ENCODE measurements at regions not wholly inside any gene's neighbourhood (a gene's known extent, or its start where the extent isn't known, plus 50 kb on each side); places are given as distances from the start of the nearest gene placed in this dataset.

DNA sequence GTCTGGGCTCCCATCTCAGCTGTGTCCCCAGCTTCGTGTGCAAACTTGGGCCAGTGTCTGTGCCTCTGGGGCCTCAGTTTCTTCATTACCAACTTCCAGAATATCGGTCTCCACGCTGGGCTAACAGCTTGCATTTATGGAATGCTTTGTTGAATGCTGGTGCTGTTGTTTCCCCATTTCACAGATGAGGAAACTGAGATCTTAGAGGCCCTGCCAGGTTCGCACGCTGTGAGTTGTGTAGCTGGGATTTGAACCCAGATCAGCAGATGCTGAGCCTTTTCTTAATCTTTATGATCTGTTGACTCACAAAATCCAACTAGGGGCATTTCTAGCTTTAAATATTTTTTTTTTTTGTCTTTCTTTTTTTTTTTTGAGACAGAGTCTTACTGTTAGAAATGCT is 101.5 kb upstream of the STX18 start:
- no peaks in the 10 kb centered on the region for H3K9me3 ChIP-seq
- H3K36me3 ChIP-seq (replicated peaks in 1 of 2; ENCODE audit: insufficient read depth in 1 of 2, low read depth in 2 of 2) = no peaks in the 10 kb centered on the region
- intact Hi-C loops (cut with DNase I) = no loop called here
- 86 to 92% methylated on average over 5 of the region's 5 CpGs for WGBS, 2 donors
- no peak overlapping the region for H3K27ac ChIP-seq
- H3K4me1 ChIP-seq = no peaks in the 10 kb centered on the region
- no peak overlapping the region for H3K4me3 ChIP-seq
- ATAC-seq (no peak), DNase-seq (no peak)
- TF ChIP-seq, protein P1, sequence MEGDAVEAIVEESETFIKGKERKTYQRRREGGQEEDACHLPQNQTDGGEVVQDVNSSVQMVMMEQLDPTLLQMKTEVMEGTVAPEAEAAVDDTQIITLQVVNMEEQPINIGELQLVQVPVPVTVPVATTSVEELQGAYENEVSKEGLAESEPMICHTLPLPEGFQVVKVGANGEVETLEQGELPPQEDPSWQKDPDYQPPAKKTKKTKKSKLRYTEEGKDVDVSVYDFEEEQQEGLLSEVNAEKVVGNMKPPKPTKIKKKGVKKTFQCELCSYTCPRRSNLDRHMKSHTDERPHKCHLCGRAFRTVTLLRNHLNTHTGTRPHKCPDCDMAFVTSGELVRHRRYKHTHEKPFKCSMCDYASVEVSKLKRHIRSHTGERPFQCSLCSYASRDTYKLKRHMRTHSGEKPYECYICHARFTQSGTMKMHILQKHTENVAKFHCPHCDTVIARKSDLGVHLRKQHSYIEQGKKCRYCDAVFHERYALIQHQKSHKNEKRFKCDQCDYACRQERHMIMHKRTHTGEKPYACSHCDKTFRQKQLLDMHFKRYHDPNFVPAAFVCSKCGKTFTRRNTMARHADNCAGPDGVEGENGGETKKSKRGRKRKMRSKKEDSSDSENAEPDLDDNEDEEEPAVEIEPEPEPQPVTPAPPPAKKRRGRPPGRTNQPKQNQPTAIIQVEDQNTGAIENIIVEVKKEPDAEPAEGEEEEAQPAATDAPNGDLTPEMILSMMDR (IDR thresholded peaks at IDR 0.05) = no peak
- TF ChIP-seq POLR2A (IDR thresholded peaks at IDR 0.05) = no peak
- no peaks in the 10 kb centered on the region for H3K27me3 ChIP-seq

DNA sequence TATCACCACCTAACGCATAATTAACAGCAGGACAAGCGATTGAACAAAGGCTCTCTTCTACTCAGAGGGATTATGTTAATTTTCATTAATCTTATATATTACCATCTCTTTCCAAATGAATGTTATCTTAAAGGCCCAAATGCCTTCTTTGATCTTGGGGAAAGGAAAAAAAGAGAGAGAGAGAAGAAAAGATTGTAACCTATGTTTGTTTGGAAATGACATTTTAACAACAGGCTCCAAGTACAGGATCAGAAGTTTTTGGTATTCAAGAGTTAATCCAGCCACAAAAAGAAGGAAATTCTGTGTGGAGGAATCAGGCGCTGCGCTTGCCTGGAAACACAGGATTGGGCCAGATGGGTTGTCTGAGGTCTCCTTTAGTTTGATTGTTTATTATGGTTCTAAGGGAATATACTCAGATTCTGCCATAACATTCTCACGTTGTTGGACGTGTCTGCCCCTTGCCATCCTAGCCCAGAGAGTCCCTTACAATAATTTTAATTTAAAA is 100.7 kb upstream of the STX18 start:
- 79 to 80% methylated on average over 6 of the region's 6 CpGs for WGBS, 2 donors
- Histone ChIP-seq H3K36me3 (replicated peaks in 1 of 2; ENCODE audit: insufficient read depth in 1 of 2, low read depth in 2 of 2) (no peaks in the 10 kb centered on the region), H3K27me3 (no peaks in the 10 kb centered on the region), H3K4me3 (no peak overlapping the region), H3K9me3 (no peaks in the 10 kb centered on the region), H3K27ac (no peak overlapping the region), H3K4me1 (no peaks in the 10 kb centered on the region)
- DNase-seq (no peak), ATAC-seq (no peak)
- TF ChIP-seq POLR2A (IDR thresholded peaks at IDR 0.05) = no peak
- TF ChIP-seq, protein P1 (IDR thresholded peaks at IDR 0.05) = no peak
- intact Hi-C loops (cut with DNase I) = no loop called here

DNA sequence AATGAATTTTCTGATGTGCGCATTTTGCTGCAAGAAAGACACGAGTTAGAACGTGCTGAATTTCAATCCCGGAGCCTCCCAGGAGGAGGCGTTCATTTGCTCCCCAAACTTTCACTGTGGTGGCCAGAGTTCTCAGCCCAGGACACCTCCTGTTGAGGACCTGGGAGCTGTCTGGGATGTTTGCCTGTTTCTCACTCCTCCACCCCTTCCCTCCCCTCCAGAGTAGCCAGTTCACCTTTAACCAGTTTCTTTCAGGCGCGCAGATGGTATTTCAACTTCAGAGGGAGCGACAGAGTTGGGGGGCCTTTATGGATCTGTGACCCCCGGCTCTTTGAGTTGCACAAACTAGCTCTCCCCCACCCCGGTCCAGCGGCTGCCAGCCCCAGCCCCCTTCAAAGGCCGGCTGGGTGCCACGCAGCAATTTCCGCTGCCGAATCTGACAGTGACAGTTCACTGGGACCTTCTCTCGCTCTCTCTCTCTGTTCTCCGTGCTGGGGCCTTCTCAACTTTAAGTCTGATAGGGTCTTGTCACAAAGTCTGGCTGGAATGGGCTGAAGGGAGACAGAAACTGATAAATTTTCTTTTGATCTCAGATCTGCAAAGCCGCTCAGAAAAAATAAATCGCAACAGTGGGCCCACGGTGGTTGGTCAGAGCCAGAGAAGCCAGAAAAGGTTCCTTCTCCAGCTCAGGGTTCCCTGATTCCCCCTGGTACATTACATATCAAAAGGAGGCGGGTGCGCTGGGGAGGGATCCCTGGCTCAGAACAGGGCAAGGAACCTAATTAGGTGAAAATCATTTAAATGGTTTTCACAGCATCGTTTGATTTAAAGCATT is 100.0 kb upstream of the STX18 start:
- DNase-seq (no peak), ATAC-seq (no peak)
- WGBS, 2 donors = 69 to 73% methylated on average over 23 of the region's 23 CpGs
- no peaks in the 10 kb centered on the region for H3K9me3 ChIP-seq
- H3K4me1 ChIP-seq = no peaks in the 10 kb centered on the region
- no peaks in the 10 kb centered on the region for H3K36me3 ChIP-seq (replicated peaks in 1 of 2; ENCODE audit: insufficient read depth in 1 of 2, low read depth in 2 of 2)
- intact Hi-C loops (cut with DNase I) = no loop called here
- no peak for TF ChIP-seq POLR2A (IDR thresholded peaks at IDR 0.05)
- TF ChIP-seq, protein P1 (IDR thresholded peaks at IDR 0.05) = no peak
- no peak overlapping the region for H3K27ac ChIP-seq
- no peak overlapping the region for H3K4me3 ChIP-seq
- H3K27me3 ChIP-seq = no peaks in the 10 kb centered on the region

DNA sequence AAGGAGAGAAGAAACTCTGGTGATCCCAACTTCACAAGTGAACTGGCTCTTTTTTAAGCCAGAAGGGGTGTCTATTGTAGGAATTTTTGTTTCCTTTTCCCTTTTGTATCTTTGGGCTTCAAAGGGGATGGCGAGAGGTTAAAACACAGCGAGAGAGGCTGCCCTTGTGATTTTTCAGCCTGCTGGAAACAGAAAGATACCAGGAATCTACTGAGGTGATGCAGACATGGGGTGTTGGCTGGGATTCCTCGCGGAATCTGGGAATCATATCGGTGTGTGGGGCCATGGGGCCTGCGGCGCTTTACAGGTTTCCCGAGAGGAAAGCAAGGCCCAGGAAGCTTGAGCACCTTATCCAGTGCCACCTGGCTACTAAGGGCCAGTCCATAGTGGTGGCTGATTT is 99.4 kb upstream of the STX18 start:
- no peaks in the 10 kb centered on the region for H3K36me3 ChIP-seq (replicated peaks in 1 of 2; ENCODE audit: insufficient read depth in 1 of 2, low read depth in 2 of 2)
- no peaks in the 10 kb centered on the region for H3K9me3 ChIP-seq
- TF ChIP-seq, protein P1 (IDR thresholded peaks at IDR 0.05) = no peak
- no peak for TF ChIP-seq POLR2A (IDR thresholded peaks at IDR 0.05)
- intact Hi-C loops (cut with DNase I) = no loop called here
- no peaks in the 10 kb centered on the region for H3K27me3 ChIP-seq
- H3K4me3 ChIP-seq = no peak overlapping the region
- DNase-seq (no peak), ATAC-seq (no peak)
- H3K4me1 ChIP-seq = no peaks in the 10 kb centered on the region
- 80 to 86% methylated on average over 8 of the region's 8 CpGs for WGBS, 2 donors
- H3K27ac ChIP-seq = no peak overlapping the region

DNA sequence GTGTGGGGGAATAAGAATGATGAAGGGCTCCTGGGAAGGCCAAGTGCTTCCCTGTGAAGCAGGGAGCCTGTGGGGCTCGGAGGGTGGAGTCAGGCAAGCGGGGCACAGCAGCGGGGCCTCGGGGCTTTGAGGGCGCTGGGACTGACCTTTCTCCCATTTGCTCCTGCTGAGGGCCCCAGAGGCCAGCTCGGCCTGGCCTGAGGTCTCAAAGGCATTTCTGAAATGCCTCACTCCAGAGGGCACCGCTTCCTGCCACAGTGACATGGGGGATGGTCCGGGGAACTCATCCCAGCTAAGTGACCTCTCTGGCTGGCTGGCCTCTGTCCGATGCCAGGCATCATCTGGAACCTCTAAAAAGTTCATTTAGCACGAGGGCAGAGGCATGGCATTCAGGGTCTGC is 98.8 kb upstream of the STX18 start:
- Histone ChIP-seq H3K27ac (no peak overlapping the region), H3K9me3 (no peaks in the 10 kb centered on the region), H3K4me3 (no peak overlapping the region), H3K4me1 (no peaks in the 10 kb centered on the region), H3K36me3 (replicated peaks in 1 of 2; ENCODE audit: insufficient read depth in 1 of 2, low read depth in 2 of 2) (no peaks in the 10 kb centered on the region), H3K27me3 (no peaks in the 10 kb centered on the region)
- intact Hi-C loops (cut with DNase I) = no loop called here
- no peak for DNase-seq
- 66 to 68% methylated on average over 8 to 10 of the region's 10 CpGs for WGBS, 2 donors
- no peak for TF ChIP-seq POLR2A (IDR thresholded peaks at IDR 0.05)
- TF ChIP-seq, protein P1 (IDR thresholded peaks at IDR 0.05) = no peak
- ATAC-seq = no peak

Measured in body of pancreas (tissue), 4 donors.